HG03520 (cell line): ENCODE measurements at regions not wholly inside any gene's neighbourhood (a gene's known extent, or its start where the extent isn't known, plus 50 kb on each side); places are given as distances from the start of the nearest gene placed in this dataset.

Experiments
- ATAC-seq: cut with Tn5 transposase; IDR thresholded peaks from one replicate; pipeline ENCODE4 v1.9.1; 2021; ENCODE audit warnings: mild to moderate bottlenecking, moderate library complexity; ENCODE audit not compliant: unreplicated experiment

DNA sequence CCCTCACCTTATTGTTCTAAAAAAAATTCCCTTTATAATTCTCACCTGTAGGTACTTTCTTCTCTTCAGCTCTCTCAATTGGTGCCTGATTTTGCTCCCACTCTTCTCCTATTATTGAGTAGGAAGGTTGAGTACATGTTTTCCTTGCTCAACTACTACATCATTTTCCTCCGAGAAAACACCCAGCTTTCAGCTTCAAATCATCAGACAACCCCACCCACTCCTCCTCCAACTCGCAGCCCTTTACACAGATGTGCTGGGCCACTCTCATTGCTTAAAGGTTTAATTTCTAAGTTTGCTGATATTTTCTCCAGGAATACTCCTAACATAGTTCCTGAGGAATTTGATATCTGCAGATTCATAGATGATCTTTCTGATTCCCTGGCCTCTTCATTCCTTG, 734.4 kb upstream of the ZEB2 start:
- ATAC-seq, result no peak

GRCh38 chr2:145253492-145253891, 733.6 kb upstream of the ZEB2 start:
- no peak for ATAC-seq

GRCh38 chr2:145245268-145245870, 725.5 kb upstream of the ZEB2 start:
- no peak for ATAC-seq

DNA sequence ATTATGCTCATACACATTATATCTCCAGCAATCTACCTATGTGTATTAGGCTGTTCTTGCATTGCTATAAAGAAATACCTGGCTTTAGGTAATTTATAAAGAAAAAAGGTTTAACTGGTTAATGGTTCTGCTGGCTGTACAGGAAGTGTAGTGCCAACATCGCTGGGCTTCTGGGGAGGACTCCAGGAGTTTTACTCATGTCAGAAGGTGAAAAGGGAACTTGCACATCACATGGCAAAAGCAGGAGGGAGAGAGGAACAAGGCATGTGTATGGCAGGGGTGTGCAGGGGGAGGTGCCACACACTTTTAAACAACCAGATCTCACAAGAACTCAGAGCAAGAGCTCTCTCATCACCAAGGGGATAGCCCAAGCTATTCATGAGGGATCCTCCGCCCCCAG, 715.4 kb upstream of the ZEB2 start:
- ATAC-seq, result no peak

GRCh38 chr2:145230546-145230945, 710.6 kb upstream of the ZEB2 start:
- no peak for ATAC-seq

GRCh38 chr2:145228506-145228905, 708.6 kb upstream of the ZEB2 start:
- no peak for ATAC-seq

DNA sequence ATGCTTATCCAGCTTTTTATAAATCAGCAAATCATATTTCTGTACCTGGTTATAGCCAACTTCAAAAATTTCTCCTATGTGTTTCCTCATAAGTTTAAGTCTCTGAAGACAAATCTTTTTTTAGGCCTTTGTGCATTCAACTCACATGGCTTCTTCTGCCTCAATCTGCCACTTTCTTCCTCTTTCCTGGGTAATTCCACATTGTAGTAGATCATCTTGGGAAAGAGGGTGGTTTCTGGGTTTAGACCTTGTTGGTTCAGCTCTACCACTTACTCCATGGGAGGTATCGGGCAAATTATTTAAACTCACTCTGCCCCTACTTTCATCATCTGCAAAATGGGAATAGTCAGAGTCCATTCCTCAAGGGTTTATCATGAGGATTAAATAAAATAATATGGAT, 707.0 kb upstream of the ZEB2 start:
- no peak for ATAC-seq

DNA sequence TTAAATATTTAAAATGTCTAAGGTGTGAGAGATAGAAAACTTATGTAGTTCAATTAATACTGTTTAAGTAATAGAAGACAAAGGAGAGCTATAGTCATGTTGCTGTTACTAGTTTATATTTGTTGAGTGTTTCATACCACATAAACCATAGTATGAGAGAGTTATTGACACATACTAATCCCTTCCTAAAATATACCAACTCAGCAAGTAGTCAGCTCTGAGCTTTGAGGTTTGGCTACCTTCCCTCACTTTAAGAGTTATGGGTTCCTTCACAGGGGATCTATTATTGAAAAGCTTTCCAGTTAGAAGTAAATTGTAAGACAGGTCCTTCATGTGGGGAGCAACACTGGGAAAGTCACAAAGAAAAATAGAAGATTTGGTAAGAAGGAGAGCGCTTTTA, 701.6 kb upstream of the ZEB2 start:
- ATAC-seq, result no peak

DNA sequence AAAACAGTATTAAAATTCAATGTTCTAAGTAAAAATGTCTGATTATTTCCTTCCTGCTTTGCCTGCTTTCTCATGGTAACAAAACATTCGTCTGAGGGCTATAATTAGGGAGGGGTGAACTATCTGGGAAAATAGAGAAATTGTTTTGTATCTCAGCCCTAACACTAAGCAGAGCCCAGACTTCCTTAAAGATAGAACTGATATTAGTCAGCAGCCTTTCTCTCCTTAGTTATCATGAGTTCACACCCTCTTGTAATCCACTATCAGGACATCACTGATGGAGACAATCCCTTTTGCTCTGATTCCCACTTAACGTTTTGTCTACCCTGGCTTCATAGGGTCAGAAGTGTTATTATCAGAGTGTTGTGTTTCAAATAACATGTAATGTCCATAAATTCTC, 701.1 kb upstream of the ZEB2 start:
- ATAC-seq, result no peak

GRCh38 chr2:145220496-145220895, 700.6 kb upstream of the ZEB2 start:
- no peak for ATAC-seq

- ATAC-seq, result no peak
Measured at GRCh38 chr2:145207884-145208283, 688.0 kb upstream of the ZEB2 start.

GRCh38 chr2:145206496-145207281, 686.8 kb upstream of the ZEB2 start:
- ATAC-seq, result no peak

- no peak for ATAC-seq
Measured at GRCh38 chr2:145203891-145204290, 684.0 kb upstream of the ZEB2 start.

- no peak for ATAC-seq
Measured at GRCh38 chr2:145199827-145200706, 680.1 kb upstream of the ZEB2 start.

DNA sequence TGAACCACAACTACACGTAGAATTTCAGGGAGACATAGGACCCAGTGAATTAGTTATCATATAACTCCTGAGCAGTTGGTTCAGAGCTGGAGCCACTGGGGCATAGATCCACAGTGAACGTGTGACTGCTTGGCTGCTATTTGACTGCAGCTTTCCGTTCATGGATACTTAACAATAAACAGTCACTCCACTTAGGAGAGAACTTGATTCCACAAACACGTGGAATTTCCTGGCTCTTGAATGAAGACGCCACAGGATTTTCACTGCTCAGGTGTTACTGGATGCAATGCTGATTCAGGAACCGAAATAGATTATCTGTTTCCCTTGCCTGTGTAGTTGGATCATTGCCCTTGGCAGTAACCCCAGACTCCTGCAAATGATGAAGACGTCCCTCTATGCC, 679.1 kb upstream of the ZEB2 start:
- ATAC-seq, result no peak

DNA sequence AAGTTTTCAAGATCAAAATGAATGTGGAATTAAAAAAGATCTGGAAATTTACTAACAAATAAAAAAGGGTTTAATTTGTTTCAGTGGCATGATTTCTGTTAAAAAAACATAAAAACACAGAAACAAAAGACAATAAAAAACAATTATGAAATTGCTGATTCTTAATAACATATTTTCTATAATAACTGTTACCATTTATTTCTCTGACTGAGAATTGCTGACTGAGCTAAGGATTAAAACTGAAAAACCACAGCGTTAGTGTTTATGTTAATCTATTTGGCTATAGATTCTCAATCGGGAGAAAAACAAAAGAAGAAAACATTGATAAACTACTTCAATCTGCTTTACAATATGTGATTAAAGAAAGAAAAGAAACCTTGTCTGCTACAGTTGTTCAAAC, 678.6 kb upstream of the ZEB2 start:
- ATAC-seq, result no peak

DNA sequence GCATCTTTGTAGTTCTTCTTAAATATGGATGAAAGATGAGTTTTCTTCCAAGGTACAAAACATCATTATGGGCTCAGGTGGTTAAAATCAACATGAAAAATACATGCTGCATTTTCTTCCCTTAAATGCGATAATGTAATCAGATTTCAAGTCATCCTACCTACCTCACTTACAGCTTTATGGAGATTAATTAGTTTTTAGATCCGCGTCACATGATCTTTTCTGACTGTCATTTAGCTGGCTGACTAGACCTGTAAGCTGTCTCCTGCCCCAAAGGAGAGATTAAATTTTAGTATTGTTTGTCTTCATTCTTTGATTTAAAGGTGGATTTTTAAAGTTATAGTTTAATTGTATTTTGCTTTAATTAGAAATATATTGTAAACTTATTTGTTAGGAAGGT, 678.0 kb upstream of the ZEB2 start:
- no peak for ATAC-seq

- ATAC-seq, result no peak
Measured at GRCh38 chr2:145194673-145195072, 674.8 kb upstream of the ZEB2 start.

DNA sequence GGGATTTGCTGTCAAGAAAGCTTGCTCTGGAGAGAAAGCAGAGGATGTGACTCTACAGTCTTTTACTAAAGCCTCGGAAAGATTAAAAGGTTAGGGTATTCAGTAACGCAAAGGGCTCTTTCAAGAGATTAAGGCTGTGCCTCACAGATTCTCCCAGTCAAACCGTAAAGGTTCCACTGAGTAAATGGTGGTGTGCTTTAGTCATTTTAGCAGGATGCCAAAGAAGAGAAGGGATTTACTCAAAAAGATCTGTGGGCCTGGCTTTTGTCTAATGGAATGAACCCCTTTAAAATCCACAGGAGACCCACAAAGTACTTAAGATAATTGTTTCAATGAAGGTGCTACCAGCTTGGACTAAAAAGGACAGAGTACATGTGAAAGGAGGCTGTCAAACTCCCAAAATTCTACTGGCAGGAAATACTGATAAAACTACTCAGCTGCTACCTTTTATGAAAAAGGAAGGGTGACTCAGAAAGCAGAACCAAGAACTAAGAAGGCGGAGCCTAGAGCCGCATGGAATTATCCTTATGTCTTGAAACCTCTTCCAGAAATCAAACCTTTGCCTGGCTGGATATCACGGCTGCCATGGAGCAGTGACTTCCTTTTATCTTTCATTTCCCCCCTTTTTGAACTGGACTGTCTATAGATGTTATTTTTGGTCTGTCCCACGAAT, 670.2 kb upstream of the ZEB2 start:
- ATAC-seq, result no peak

- ATAC-seq, result no peak
Measured at GRCh38 chr2:145186303-145186702, 666.4 kb upstream of the ZEB2 start.

GRCh38 chr2:145185696-145186095, 665.8 kb upstream of the ZEB2 start:
- no peak for ATAC-seq
